ENCODE measurements at regions not wholly inside any gene's neighbourhood (a gene's known extent, or its start where the extent isn't known, plus 50 kb on each side); places are given as distances from the start of the nearest gene placed in this dataset.

- BruUV-seq (replicated peaks), result no TSS peak
These were observed 511.7 kb upstream of the KLHL1 start for GRCh38 chr13:70619936-70620335.

GRCh38 chr13:70616847-70617246 is 508.6 kb upstream of the KLHL1 start:
- no peak for TF ChIP-seq CTCF (IDR thresholded peaks at IDR 0.05; ENCODE audit: unreplicated experiment)
- Mint-ChIP-seq H3K27ac (ENCODE audit: unreplicated experiment) (no peak overlapping the region), H3K4me3 (ENCODE audit: low read depth, unreplicated experiment) (no peak overlapping the region), H3K9me3 (ENCODE audit: low read depth, unreplicated experiment) (no peaks in the 10 kb centered on the region), H3K27me3 (ENCODE audit: unreplicated experiment) (no peaks in the 10 kb centered on the region), H3K4me1 (ENCODE audit: low read depth, unreplicated experiment) (no peaks in the 10 kb centered on the region), H3K36me3 (ENCODE audit: insufficient read depth, unreplicated experiment) (no peaks in the 10 kb centered on the region)
- no peak for DNase-seq
- CTCF ChIA-PET, result no interaction called here
- BruUV-seq (replicated peaks), result no TSS peak
- intact Hi-C loops (cut with micrococcal nuclease; ENCODE audit: unreplicated experiment), result no loop called here

More at GRCh38 chr13:70619936-70620335, 511.7 kb upstream of the KLHL1 start:
- Mint-ChIP-seq H3K27ac (ENCODE audit: unreplicated experiment) (no peak overlapping the region), H3K9me3 (ENCODE audit: low read depth, unreplicated experiment) (no peaks in the 10 kb centered on the region), H3K36me3 (ENCODE audit: insufficient read depth, unreplicated experiment) (no peaks in the 10 kb centered on the region), H3K27me3 (ENCODE audit: unreplicated experiment) (no peaks in the 10 kb centered on the region), H3K4me1 (ENCODE audit: low read depth, unreplicated experiment) (no peaks in the 10 kb centered on the region), H3K4me3 (ENCODE audit: low read depth, unreplicated experiment) (no peak overlapping the region)
- intact Hi-C loops (cut with micrococcal nuclease; ENCODE audit: unreplicated experiment), result loop anchor here (10.0 kb wide), 2 partner anchors 105 to 345 kb away; no protein-coding TSS in a partner anchor
- CTCF ChIA-PET, result no interaction called here
- no peak for DNase-seq
- TF ChIP-seq CTCF (IDR thresholded peaks at IDR 0.05; ENCODE audit: unreplicated experiment), result no peak

- Mint-ChIP-seq H3K36me3 (ENCODE audit: insufficient read depth, unreplicated experiment) (no peaks in the 10 kb centered on the region), H3K4me1 (ENCODE audit: low read depth, unreplicated experiment) (no peaks in the 10 kb centered on the region), H3K27ac (ENCODE audit: unreplicated experiment) (no peak overlapping the region), H3K9me3 (ENCODE audit: low read depth, unreplicated experiment) (no peaks in the 10 kb centered on the region), H3K4me3 (ENCODE audit: low read depth, unreplicated experiment) (no peak overlapping the region), H3K27me3 (ENCODE audit: unreplicated experiment) (no peaks in the 10 kb centered on the region)
- no peak for TF ChIP-seq CTCF (IDR thresholded peaks at IDR 0.05; ENCODE audit: unreplicated experiment)
- CTCF ChIA-PET, result no interaction called here
- intact Hi-C loops (cut with micrococcal nuclease; ENCODE audit: unreplicated experiment), result no loop called here
- DNase-seq, result no peak
- BruUV-seq (replicated peaks), result no TSS peak
These were observed 505.0 kb upstream of the KLHL1 start for GRCh38 chr13:70613295-70613694.

- Mint-ChIP-seq H3K4me1 (ENCODE audit: low read depth, unreplicated experiment) (no peaks in the 10 kb centered on the region), H3K27ac (ENCODE audit: unreplicated experiment) (no peak overlapping the region), H3K9me3 (ENCODE audit: low read depth, unreplicated experiment) (no peaks in the 10 kb centered on the region), H3K36me3 (ENCODE audit: insufficient read depth, unreplicated experiment) (no peaks in the 10 kb centered on the region), H3K4me3 (ENCODE audit: low read depth, unreplicated experiment) (no peak overlapping the region), H3K27me3 (ENCODE audit: unreplicated experiment) (no peaks in the 10 kb centered on the region)
- intact Hi-C loops (cut with micrococcal nuclease; ENCODE audit: unreplicated experiment), result no loop called here
- BruUV-seq (replicated peaks), result no TSS peak
- DNase-seq, result no peak
- no peak for TF ChIP-seq CTCF (IDR thresholded peaks at IDR 0.05; ENCODE audit: unreplicated experiment)
- CTCF ChIA-PET, result no interaction called here
These were observed 504.6 kb upstream of the KLHL1 start for GRCh38 chr13:70612881-70613280.

Data from Calu3 (cell line).